Left ventricle myocardium inferior (tissue), 1 donor: ENCODE measurements at regions not wholly inside any gene's neighbourhood (a gene's known extent, or its start where the extent isn't known, plus 50 kb on each side); places are given as distances from the start of the nearest gene placed in this dataset.
"Not testable (repeated sequence)": the region's sequence is repeated elsewhere in the genome, so short reads cannot be mapped to it uniquely, and the experiment has no call there.

ENCODE experiments used
- DNase-seq: peaks from one replicate; pipeline ENCODE4 v3.0.0-alpha.2; 2020
- H3K27ac ChIP-seq: fragments of 200-600 bp; replicated peaks from 2 replicates; pipeline ENCODE4 v1.8.0; 2021
- H3K27me3 ChIP-seq: fragments of 200-600 bp; 2 replicates; pipeline ENCODE4 v1.8.0; 2021; ENCODE audit warnings: low read depth
- H3K36me3 ChIP-seq: fragments of 200-600 bp; 2 replicates; pipeline ENCODE4 v1.8.0; 2021
- H3K4me1 ChIP-seq: fragments of 200-600 bp; 2 replicates; pipeline ENCODE4 v1.8.0; 2021
- H3K4me3 ChIP-seq: fragments of 200-600 bp; 2 replicates; pipeline ENCODE4 v1.8.0; 2021; ENCODE audit warnings: mild to moderate bottlenecking, moderate library complexity
- H3K9me3 ChIP-seq: fragments of 200-600 bp; replicated peaks from 2 replicates; pipeline ENCODE4 v1.8.0; 2021
- intact Hi-C: fragments of 100-400 bp; cut with micrococcal nuclease; formaldehyde crosslinking; loops from one replicate; pipeline ENCODE4 v1.11.0; 2022
- TF ChIP-seq, protein P1 (sequence below): fragments of 200-600 bp; IDR thresholded peaks from 2 replicates; pipeline ENCODE4 v1.8.0; 2021; ENCODE audit warnings: antibody characterized with exemption, mild to moderate bottlenecking, borderline replicate concordance
- donor health status: DM: no; HTN: yes; CAD: no; lungs with severe emphysema.

DNA sequence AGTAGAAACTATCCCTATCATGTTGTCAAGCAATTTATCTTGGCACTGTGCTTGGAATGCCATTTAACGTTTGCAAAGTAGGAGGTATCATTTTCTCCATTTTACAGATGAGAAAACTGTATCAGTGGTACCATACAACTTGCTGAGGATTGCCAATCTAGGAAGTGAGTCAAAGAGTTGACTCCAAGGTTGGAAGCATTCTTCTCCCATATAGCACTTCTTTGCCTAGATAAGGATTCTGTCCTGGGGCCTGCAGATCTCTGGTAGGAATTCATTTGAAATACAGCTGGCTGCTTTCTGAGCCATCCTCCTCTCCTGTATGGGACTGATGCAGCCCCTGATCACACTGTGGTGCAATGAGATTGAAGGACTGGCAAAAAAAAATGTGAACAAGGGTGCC, 170.2 kb downstream of the ALDH1A2 start:
- Histone ChIP-seq H3K27ac (no peak overlapping the region), H3K4me3 (no peak overlapping the region), H3K9me3 (peaks cover 10% of the 10 kb centered on the region), H3K36me3 (no peaks in the 10 kb centered on the region), H3K4me1 (no peaks in the 10 kb centered on the region), H3K27me3 (no peaks in the 10 kb centered on the region)
- DNase-seq, result no peak
- TF ChIP-seq, protein P1, sequence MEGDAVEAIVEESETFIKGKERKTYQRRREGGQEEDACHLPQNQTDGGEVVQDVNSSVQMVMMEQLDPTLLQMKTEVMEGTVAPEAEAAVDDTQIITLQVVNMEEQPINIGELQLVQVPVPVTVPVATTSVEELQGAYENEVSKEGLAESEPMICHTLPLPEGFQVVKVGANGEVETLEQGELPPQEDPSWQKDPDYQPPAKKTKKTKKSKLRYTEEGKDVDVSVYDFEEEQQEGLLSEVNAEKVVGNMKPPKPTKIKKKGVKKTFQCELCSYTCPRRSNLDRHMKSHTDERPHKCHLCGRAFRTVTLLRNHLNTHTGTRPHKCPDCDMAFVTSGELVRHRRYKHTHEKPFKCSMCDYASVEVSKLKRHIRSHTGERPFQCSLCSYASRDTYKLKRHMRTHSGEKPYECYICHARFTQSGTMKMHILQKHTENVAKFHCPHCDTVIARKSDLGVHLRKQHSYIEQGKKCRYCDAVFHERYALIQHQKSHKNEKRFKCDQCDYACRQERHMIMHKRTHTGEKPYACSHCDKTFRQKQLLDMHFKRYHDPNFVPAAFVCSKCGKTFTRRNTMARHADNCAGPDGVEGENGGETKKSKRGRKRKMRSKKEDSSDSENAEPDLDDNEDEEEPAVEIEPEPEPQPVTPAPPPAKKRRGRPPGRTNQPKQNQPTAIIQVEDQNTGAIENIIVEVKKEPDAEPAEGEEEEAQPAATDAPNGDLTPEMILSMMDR, result no peak
- intact Hi-C loops, result loop anchor here (10.0 kb wide), 1 partner anchor 50 kb away; no protein-coding TSS in a partner anchor

DNA sequence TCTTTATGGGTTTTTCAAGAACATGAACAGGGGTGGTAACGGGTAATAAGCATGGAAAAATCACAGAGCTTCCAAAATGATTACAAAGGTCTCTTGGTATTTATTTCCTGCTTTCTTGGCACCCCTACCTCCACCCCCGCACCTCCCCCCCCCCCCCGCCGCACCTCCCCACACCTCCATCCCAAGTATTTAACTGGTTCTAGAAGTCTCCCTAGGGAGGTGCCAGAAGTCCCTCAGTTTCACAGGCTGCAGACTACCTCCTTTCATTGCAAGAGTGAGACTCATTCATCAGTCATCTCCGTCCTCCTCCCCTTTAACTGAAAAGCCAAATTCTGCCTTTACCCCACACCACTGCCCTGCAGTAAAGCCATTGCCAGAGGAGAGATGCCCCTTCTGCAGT, 169.4 kb downstream of the ALDH1A2 start:
- Histone ChIP-seq H3K4me3 (no peak overlapping the region), H3K36me3 (no peaks in the 10 kb centered on the region), H3K27me3 (no peaks in the 10 kb centered on the region), H3K4me1 (no peaks in the 10 kb centered on the region), H3K9me3 (peaks cover 10% of the 10 kb centered on the region), H3K27ac (no peak overlapping the region)
- intact Hi-C loops, result loop anchor here (10.0 kb wide), 1 partner anchor 49 kb away; no protein-coding TSS in a partner anchor
- TF ChIP-seq, protein P1, result no peak
- DNase-seq, result no peak

DNA sequence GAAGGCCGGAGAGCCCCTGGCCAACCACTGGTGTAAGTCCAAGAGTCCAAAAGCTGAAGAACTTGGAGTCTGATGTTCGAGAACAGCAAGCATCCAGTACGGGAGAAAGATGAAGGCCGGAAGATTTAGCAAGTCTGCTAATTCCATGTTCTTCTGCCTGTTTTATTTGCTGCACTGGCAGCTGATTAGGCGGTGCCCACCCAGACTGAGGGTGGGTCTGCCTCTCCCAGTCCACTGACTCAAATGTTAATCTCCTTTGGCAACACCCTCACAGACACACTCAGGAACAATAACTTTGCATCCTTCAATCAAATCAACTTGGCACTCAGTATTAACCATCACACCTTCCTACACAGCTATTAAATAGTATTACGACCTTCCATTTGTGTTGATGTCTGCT, 168.6 kb downstream of the ALDH1A2 start:
- not testable (repeated sequence) for H3K4me1 ChIP-seq, H3K27me3 ChIP-seq, H3K4me3 ChIP-seq, H3K36me3 ChIP-seq, H3K9me3 ChIP-seq, H3K27ac ChIP-seq, DNase-seq
- intact Hi-C loops, result loop anchor here (10.0 kb wide), 1 partner anchor 48 kb away; no protein-coding TSS in a partner anchor

DNA sequence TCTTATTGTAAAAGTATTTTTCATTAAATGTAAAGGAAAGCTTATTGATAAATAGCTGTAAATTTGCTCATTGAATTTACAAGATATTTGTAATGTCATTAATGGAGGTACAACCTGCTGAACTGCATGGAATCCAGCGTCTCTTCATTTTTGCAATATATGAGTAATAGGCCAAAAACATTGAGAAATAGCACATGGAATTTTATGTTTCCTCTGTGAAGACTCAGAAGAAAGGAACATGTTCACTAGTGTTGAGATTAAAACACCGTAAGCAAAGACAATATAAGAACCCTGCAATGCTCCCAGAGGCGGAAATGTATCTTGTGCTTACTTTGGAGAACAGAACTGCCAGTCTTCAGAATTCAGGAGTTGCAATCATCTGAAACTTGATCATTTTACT, 167.6 kb downstream of the ALDH1A2 start:
- TF ChIP-seq, protein P1, result no peak
- intact Hi-C loops, result loop anchor here (10.0 kb wide), 1 partner anchor 47 kb away; no protein-coding TSS in a partner anchor
- H3K4me3 ChIP-seq, result no peak overlapping the region
- H3K27ac ChIP-seq, result no peak overlapping the region
- no peak for DNase-seq
- no peaks in the 10 kb centered on the region for H3K9me3 ChIP-seq
- H3K4me1 ChIP-seq, result no peaks in the 10 kb centered on the region
- no peaks in the 10 kb centered on the region for H3K27me3 ChIP-seq
- no peaks in the 10 kb centered on the region for H3K36me3 ChIP-seq

DNA sequence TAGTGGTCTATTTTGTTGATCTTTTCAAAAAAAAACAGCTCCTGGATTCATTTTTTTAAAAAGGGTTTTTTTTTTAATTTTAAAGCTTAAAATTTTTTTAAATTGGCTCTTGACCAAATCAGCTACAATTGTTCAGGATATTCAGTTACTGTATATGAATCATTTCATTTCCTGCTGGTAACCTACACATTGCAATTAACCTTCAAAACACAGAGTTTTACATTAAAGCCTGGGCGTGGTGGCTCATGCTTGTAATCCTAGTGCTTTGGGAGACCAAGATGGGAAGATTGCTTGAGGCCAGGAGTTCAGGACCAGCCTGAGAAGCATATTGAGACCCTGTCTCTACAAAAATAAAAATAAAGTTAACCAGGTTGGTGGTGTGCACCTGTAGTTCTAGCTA, 163.4 kb downstream of the ALDH1A2 start:
- no peaks in the 10 kb centered on the region for H3K36me3 ChIP-seq
- intact Hi-C loops, result no loop called here

More for the DNA sequence above, 163.4 kb downstream of the ALDH1A2 start:
- no peak for DNase-seq
- no peak overlapping the region for H3K4me3 ChIP-seq
- TF ChIP-seq, protein P1, result no peak
- H3K27me3 ChIP-seq, result no peaks in the 10 kb centered on the region
- H3K27ac ChIP-seq, result no peak overlapping the region
- H3K9me3 ChIP-seq, result no peaks in the 10 kb centered on the region
- no peaks in the 10 kb centered on the region for H3K4me1 ChIP-seq
